SK-N-MC (cell line): ENCODE measurements at regions not wholly inside any gene's neighbourhood (a gene's known extent, or its start where the extent isn't known, plus 50 kb on each side); places are given as distances from the start of the nearest gene placed in this dataset.

Experiments
- EZH2 ChIP-seq: fragments of 200-600 bp; sonication (generic); IDR thresholded peaks from one replicate; pipeline ENCODE4 v1.6.1; 2017; ENCODE audit warnings: antibody characterized with exemption
- FOXP2 ChIP-seq: optimal IDR thresholded peaks from 2 replicates; pipeline ENCODE3; 2011; ENCODE audit warnings: mild to moderate bottlenecking, moderate library complexity; ENCODE audit not compliant: insufficient read depth; ENCODE audit errors: extremely low read length, control extremely low read depth
- POLR2AphosphoS5 ChIP-seq: IDR thresholded peaks from 2 replicates; pipeline ENCODE4 v1.6.1; 2012; ENCODE audit warnings: mild to moderate bottlenecking, low read depth, low read length, borderline replicate concordance

DNA sequence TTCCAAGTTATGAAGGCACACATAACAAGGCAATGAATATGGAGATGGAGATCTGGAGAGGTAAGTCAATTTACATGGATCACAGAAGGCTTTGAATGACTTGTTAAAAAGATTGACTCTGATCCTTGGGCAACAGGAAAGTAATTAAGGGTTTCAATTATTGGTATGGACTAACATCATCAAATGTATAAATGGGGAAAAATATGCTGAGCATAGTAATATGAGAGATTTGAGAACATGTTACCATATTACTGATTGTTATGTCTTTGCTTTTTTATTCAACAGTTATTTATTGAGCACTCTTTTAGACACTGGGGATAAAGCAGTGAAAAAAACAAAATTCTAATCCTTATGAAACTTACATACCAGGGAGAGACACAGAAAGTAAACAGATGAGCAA is 238.5 kb upstream of the ROBO1 start:
- TF ChIP-seq EZH2: no peak
- TF ChIP-seq POLR2AphosphoS5: no peak
- TF ChIP-seq FOXP2: no peak
